Type B pancreatic cell (in vitro differentiated cells): ENCODE measurements at regions not wholly inside any gene's neighbourhood (a gene's known extent, or its start where the extent isn't known, plus 50 kb on each side); places are given as distances from the start of the nearest gene placed in this dataset.

Source experiments
- DNase-seq: peaks from one replicate; pipeline ENCODE4 v3.0.0; 2021; ENCODE audit warnings: mixed read lengths; ENCODE audit not compliant: unreplicated experiment; ENCODE audit errors: extremely low spot score
- H3K27ac Mint-ChIP-seq: 2 replicates; pipeline ENCODE4 v1.8.0; 2021; ENCODE audit warnings: mild to moderate bottlenecking, mixed read lengths
- H3K27me3 Mint-ChIP-seq: 2 replicates; pipeline ENCODE4 v1.8.0; 2021; ENCODE audit warnings: mixed read lengths
- H3K36me3 Mint-ChIP-seq: 2 replicates; pipeline ENCODE4 v1.8.0; 2021; ENCODE audit warnings: mixed read lengths
- H3K4me1 Mint-ChIP-seq: one replicate; pipeline ENCODE4 v1.8.0; 2021; ENCODE audit warnings: mixed read lengths; ENCODE audit not compliant: unreplicated experiment
- H3K4me3 Mint-ChIP-seq: 2 replicates; pipeline ENCODE4 v1.8.0; 2021; ENCODE audit warnings: mild to moderate bottlenecking, mixed read lengths
- H3K9me3 Mint-ChIP-seq: 2 replicates; pipeline ENCODE4 v1.8.0; 2021; ENCODE audit warnings: mixed read lengths
- TF ChIP-seq, protein P1 (sequence below): fragments of 200-600 bp; sonication (generic); conservative IDR thresholded peaks from 2 replicates; pipeline ENCODE4 v1.5.0; 2021; ENCODE audit warnings: antibody characterized with exemption, mild to moderate bottlenecking

DNA sequence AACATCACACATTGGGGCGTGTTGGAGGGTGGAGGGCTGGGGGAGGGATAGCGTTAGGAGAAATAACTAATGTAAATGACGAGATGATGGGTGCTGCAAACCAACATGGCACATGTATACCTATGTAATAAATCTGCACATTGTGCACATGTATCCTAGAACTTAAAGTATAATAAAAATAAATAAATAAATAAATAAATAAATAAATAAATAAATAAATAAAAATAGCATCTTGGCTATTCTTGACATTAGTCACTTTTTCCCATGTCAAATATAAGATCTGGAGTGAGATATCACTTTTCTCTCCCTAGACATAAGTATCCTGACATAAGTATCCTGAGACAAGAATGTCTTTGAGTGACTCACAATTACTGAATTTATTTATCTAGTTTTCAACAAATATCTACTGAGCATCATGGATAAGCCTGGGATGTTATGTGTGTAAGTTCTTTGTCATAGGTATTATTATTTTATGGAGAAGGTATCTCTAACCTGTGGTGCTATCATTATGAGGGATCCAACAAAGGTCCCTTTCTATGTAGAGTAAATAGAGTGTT lies 691.3 kb downstream of the SORCS1 start:
- Mint-ChIP-seq H3K4me3 (no peak overlapping the region), H3K9me3 (no peaks in the 10 kb centered on the region), H3K27me3 (no peaks in the 10 kb centered on the region), H3K36me3 (no peaks in the 10 kb centered on the region), H3K27ac (no peak overlapping the region), H3K4me1 (no peaks in the 10 kb centered on the region)
- TF ChIP-seq, protein P1, sequence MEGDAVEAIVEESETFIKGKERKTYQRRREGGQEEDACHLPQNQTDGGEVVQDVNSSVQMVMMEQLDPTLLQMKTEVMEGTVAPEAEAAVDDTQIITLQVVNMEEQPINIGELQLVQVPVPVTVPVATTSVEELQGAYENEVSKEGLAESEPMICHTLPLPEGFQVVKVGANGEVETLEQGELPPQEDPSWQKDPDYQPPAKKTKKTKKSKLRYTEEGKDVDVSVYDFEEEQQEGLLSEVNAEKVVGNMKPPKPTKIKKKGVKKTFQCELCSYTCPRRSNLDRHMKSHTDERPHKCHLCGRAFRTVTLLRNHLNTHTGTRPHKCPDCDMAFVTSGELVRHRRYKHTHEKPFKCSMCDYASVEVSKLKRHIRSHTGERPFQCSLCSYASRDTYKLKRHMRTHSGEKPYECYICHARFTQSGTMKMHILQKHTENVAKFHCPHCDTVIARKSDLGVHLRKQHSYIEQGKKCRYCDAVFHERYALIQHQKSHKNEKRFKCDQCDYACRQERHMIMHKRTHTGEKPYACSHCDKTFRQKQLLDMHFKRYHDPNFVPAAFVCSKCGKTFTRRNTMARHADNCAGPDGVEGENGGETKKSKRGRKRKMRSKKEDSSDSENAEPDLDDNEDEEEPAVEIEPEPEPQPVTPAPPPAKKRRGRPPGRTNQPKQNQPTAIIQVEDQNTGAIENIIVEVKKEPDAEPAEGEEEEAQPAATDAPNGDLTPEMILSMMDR = no peak
- no peak for DNase-seq

DNA sequence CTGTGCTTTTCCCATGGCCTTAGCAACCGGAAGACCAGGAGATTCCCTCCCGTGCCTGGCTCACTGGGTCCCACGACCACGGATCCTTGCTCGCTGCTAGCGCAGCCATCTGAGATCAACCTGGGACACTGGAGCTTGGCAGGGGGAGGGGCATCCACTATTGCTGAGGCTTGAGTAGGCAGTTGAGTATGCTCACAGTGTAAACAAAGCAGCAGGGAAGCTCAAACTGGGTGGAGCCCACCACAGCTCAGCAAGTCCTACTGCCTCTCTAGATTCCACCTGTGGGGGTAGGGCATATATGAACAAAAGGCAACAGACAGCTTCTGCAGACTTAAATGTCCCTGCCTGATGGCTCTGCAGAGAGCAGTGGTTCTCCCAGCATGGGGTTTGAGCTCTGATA lies 697.0 kb downstream of the SORCS1 start:
- H3K27ac Mint-ChIP-seq = no peak overlapping the region
- H3K4me1 Mint-ChIP-seq = no peaks in the 10 kb centered on the region
- H3K9me3 Mint-ChIP-seq = no peaks in the 10 kb centered on the region
- TF ChIP-seq, protein P1 = no peak
- H3K4me3 Mint-ChIP-seq = no peak overlapping the region
- no peaks in the 10 kb centered on the region for H3K36me3 Mint-ChIP-seq
- H3K27me3 Mint-ChIP-seq = no peaks in the 10 kb centered on the region
- DNase-seq = no peak

DNA sequence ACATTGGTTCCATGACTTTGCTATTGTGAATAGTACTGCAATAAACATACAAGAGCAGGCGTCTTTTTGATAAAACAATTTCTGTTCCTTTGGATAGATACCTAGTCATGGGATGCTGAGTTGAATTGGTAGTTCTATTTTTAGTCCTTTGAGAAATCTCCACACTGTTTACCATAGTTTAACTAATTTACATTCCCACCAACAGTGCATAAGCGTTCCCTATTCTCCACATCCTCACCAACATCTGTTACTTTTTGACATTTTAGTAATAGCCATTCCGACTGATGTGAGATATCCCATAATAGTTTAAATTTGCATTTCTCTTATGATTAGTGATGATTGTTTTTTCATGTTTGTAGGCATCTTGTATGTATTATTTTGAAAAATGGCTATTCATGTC lies 707.0 kb downstream of the SORCS1 start:
- no peaks in the 10 kb centered on the region for H3K4me1 Mint-ChIP-seq
- no peak for DNase-seq
- TF ChIP-seq, protein P1 = no peak
- no peak overlapping the region for H3K27ac Mint-ChIP-seq
- H3K9me3 Mint-ChIP-seq = no peaks in the 10 kb centered on the region
- H3K36me3 Mint-ChIP-seq = no peaks in the 10 kb centered on the region
- no peaks in the 10 kb centered on the region for H3K27me3 Mint-ChIP-seq
- H3K4me3 Mint-ChIP-seq = no peak overlapping the region

DNA sequence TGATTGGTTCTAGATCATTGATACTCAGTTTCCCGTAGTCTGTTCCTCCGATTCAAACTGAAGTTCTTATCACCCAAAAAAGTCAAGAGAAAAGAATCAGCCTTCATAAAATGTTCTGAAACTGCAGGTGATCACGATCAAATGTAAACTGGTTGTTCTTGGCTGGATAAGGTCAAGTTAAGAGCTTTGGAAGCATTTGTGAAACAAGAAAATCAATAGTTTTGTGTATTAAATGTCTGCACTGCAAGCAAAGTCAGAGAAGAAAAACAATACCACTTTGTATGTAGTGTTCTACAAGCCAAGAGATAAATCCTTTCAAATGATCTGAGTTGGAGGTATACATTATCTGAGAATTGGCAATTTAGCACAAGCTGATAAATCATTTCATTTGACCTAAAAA lies 710.3 kb downstream of the SORCS1 start:
- TF ChIP-seq, protein P1 = no peak
- H3K36me3 Mint-ChIP-seq = no peaks in the 10 kb centered on the region
- H3K4me3 Mint-ChIP-seq = no peak overlapping the region
- no peak for DNase-seq
- H3K9me3 Mint-ChIP-seq = no peaks in the 10 kb centered on the region
- H3K27me3 Mint-ChIP-seq = no peaks in the 10 kb centered on the region
- H3K27ac Mint-ChIP-seq = no peak overlapping the region
- no peaks in the 10 kb centered on the region for H3K4me1 Mint-ChIP-seq

DNA sequence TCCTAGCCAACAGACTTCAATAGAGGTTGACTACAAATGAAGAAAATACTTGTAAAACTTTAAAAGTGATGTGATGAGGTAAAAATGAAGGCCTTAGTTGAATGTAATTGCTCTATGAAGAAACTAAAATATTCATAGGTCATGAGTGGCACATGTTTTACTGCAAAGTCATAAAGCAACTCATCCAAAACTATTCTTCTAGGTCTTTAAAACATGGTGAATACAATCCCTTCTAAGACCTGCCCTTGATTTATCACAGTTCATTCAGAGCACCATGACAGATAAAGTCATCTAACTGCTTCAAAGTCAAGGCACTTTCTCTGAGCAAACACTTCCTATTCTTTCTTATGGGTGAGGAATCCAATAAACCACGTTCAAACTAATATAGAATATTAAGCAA lies 713.5 kb downstream of the SORCS1 start:
- Mint-ChIP-seq H3K4me3 (no peak overlapping the region), H3K9me3 (peaks cover 4% of the 10 kb centered on the region), H3K27ac (no peak overlapping the region), H3K36me3 (no peaks in the 10 kb centered on the region), H3K27me3 (no peaks in the 10 kb centered on the region), H3K4me1 (no peaks in the 10 kb centered on the region)
- no peak for DNase-seq
- TF ChIP-seq, protein P1 = no peak

DNA sequence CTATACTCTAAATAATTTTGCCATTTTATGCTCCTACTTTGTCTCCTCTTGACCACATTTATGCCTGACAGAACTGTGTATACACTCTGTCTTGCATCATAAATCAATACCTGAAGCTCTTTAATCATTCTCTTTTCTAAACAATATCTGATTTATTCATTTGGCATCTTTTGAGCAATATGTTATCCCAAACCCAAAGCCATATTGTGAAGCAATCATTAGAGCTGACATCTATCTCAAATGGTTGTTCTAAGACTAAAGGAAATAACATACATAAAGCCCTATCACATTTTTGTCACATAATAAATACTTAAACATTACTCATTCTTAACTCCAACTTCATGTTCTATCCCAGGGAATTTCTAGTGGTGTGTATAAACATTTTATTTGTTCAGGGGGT lies 717.6 kb downstream of the SORCS1 start:
- Mint-ChIP-seq H3K36me3 (no peaks in the 10 kb centered on the region), H3K4me1 (no peaks in the 10 kb centered on the region), H3K27ac (no peak overlapping the region), H3K9me3 (peaks cover 4% of the 10 kb centered on the region), H3K4me3 (no peak overlapping the region), H3K27me3 (no peaks in the 10 kb centered on the region)
- no peak for DNase-seq
- TF ChIP-seq, protein P1 = no peak
